ENCODE measurements at regions not wholly inside any gene's neighbourhood (a gene's known extent, or its start where the extent isn't known, plus 50 kb on each side); places are given as distances from the start of the nearest gene placed in this dataset.
A peak's percentile ranks its signal among the peaks of the same experiment; 100 is the strongest.

DNA sequence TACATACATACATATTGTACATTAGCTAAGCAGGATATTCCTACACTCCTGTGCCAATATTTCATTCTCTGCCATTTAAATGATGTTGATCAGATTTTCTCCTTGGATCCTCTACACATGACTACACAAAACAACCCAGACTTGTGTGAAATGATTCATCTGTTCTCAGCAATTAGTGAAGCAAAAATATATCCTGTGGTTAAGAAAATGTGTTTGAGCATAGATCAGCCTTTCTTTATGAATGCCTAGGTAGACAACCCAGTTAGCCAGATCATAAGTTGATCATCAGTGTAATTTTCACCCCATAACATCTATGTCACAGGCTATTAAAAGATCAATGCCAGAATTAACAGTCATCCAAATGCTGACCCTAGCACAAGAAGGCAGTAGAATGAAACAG, 275.2 kb upstream of the EDNRB start:
- TF ChIP-seq CTCF (conservative IDR thresholded peaks at IDR 0.05; ENCODE audit: low read depth, low read length) (no peak), EZH2phosphoT487 (IDR thresholded peaks at IDR 0.05; ENCODE audit: borderline replicate concordance, low read length) (no peak), EZH2 (IDR thresholded peaks at IDR 0.05; ENCODE audit: low read length, unreplicated experiment) (no peak)
- no peak for ATAC-seq
- Histone ChIP-seq H4K20me1 (ENCODE audit: low read length) (no peaks in the 10 kb centered on the region), H3K36me3 (ENCODE audit: low read depth, low read length) (no peaks in the 10 kb centered on the region), H3F3A (ENCODE audit: low read length, unreplicated experiment) (no peaks in the 10 kb centered on the region), H3K9me3 (ENCODE audit: low read length) (no peaks in the 10 kb centered on the region), H3K27ac (ENCODE audit: low read length) (no peak overlapping the region), H3K4me2 (ENCODE audit: low read length) (no peak overlapping the region), H3K9me2 (replicated peaks; ENCODE audit: low read length) (no peaks in the 10 kb centered on the region), H3K4me3 (ENCODE audit: low read length) (no peak overlapping the region), H3K79me2 (ENCODE audit: low read length) (no peaks in the 10 kb centered on the region), H2AFZ (ENCODE audit: low read length) (no peak overlapping the region), H3K27me3 (ENCODE audit: low read length) (no peaks in the 10 kb centered on the region), H3K9ac (ENCODE audit: low read length) (no peak overlapping the region), H3K4me1 (ENCODE audit: insufficient read depth, low read length) (no peaks in the 10 kb centered on the region; the same call in 1 of the 2 replicates)
- CTCF ChIA-PET, result no interaction called here
- DNase-seq, result no peak
- POLR2A ChIA-PET (ENCODE audit: unreplicated experiment), result no interaction called here
- intact Hi-C loops (cut with micrococcal nuclease), result no loop called here
- BruUV-seq (replicated peaks), result no TSS peak

DNA sequence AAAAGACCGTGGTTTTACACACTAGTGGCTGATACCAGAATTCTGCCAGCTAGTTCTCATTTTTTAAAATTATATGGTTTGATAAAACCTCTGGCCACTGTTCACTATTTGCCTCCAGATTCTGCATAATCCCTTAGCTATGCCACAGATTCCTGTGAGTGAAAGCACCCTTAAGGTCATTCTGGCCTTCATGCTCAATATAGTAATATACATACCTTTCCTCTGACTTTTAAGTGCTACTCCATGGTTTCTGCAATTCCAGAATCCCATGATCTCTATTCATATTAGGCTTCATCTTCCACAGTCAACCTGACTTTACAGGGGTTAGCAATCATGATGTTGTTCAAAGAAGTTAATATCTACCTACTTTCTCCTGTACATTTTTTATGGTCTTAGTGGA, 274.1 kb upstream of the EDNRB start:
- intact Hi-C loops (cut with micrococcal nuclease), result no loop called here
- ATAC-seq (no peak), DNase-seq (peak; percentile 19)
- Histone ChIP-seq H3K36me3 (ENCODE audit: low read depth, low read length) (no peaks in the 10 kb centered on the region), H3K9ac (ENCODE audit: low read length) (no peak overlapping the region), H2AFZ (ENCODE audit: low read length) (no peak overlapping the region), H3K4me3 (ENCODE audit: low read length) (no peak overlapping the region), H3K27ac (ENCODE audit: low read length) (no peak overlapping the region), H3K27me3 (ENCODE audit: low read length) (no peaks in the 10 kb centered on the region), H3K4me2 (ENCODE audit: low read length) (no peak overlapping the region), H3K79me2 (ENCODE audit: low read length) (no peaks in the 10 kb centered on the region), H3K4me1 (ENCODE audit: insufficient read depth, low read length) (no peaks in the 10 kb centered on the region; the same call in 1 of the 2 replicates), H3K9me3 (ENCODE audit: low read length) (no peaks in the 10 kb centered on the region), H3F3A (ENCODE audit: low read length, unreplicated experiment) (no peaks in the 10 kb centered on the region), H3K9me2 (replicated peaks; ENCODE audit: low read length) (no peaks in the 10 kb centered on the region), H4K20me1 (ENCODE audit: low read length) (no peaks in the 10 kb centered on the region)
- POLR2A ChIA-PET (ENCODE audit: unreplicated experiment), result interaction anchor here (0.7 kb wide), 1 partner anchor 21 kb away, joined by 7 read pairs; no protein-coding TSS in a partner anchor
- no TSS peak for BruUV-seq (replicated peaks)
- CTCF ChIA-PET, result no interaction called here
- TF ChIP-seq CTCF (conservative IDR thresholded peaks at IDR 0.05; ENCODE audit: low read depth, low read length), result no peak
- TF ChIP-seq EZH2phosphoT487 (IDR thresholded peaks at IDR 0.05; ENCODE audit: borderline replicate concordance, low read length), result no peak
- no peak for TF ChIP-seq EZH2 (IDR thresholded peaks at IDR 0.05; ENCODE audit: low read length, unreplicated experiment)

DNA sequence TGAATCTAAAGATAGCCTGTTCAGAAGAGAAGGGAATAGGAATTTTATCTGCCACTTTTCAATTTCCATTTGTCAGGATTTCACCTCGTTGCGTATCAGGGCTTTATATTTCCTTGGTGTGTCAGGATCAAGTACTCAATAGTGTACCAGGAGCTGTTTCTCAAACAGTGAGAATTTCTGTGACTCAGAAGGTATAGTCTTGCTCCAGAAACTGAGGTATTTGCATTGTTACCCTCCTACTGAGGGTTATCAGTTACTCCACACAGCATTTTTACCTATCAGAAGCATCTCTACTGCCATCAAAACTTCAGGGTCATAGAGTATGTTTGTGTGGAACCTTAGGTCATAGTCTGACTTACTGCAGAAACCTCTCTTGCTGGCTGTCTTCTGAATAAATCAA, 271.7 kb upstream of the EDNRB start:
- no peak overlapping the region for H3K9ac ChIP-seq (ENCODE audit: low read length)
- no peaks in the 10 kb centered on the region for H3K9me3 ChIP-seq (ENCODE audit: low read length)
- no peaks in the 10 kb centered on the region for H3K79me2 ChIP-seq (ENCODE audit: low read length)
- CTCF ChIA-PET, result no interaction called here
- POLR2A ChIA-PET (ENCODE audit: unreplicated experiment), result interaction anchor here (0.5 kb wide), 1 partner anchor 967 kb away, joined by 4 read pairs; no protein-coding TSS in a partner anchor
- intact Hi-C loops (cut with micrococcal nuclease), result no loop called here
- no peak overlapping the region for H3K4me2 ChIP-seq (ENCODE audit: low read length)
- BruUV-seq (replicated peaks), result no TSS peak
- H3K27me3 ChIP-seq (ENCODE audit: low read length), result no peaks in the 10 kb centered on the region
- ATAC-seq, result no peak
- H3K27ac ChIP-seq (ENCODE audit: low read length), result no peak overlapping the region
- no peaks in the 10 kb centered on the region for H3F3A ChIP-seq (ENCODE audit: low read length, unreplicated experiment)
- no peak for TF ChIP-seq EZH2 (IDR thresholded peaks at IDR 0.05; ENCODE audit: low read length, unreplicated experiment)
- no peak for TF ChIP-seq CTCF (conservative IDR thresholded peaks at IDR 0.05; ENCODE audit: low read depth, low read length)
- DNase-seq, result no peak
- no peaks in the 10 kb centered on the region for H3K36me3 ChIP-seq (ENCODE audit: low read depth, low read length)
- H3K4me1 ChIP-seq (ENCODE audit: insufficient read depth, low read length), result no peaks in the 10 kb centered on the region
- no peaks in the 10 kb centered on the region for H3K9me2 ChIP-seq (replicated peaks; ENCODE audit: low read length)
- H4K20me1 ChIP-seq (ENCODE audit: low read length), result no peaks in the 10 kb centered on the region
- H3K4me3 ChIP-seq (ENCODE audit: low read length), result no peak overlapping the region
- H2AFZ ChIP-seq (ENCODE audit: low read length), result no peak overlapping the region
